SK-N-SH (cell line): ENCODE measurements at regions not wholly inside any gene's neighbourhood (a gene's known extent, or its start where the extent isn't known, plus 50 kb on each side); places are given as distances from the start of the nearest gene placed in this dataset.

Source experiments
- CTCF ChIA-PET: fragments of 300-600, 350-600 bp; formaldehyde crosslinking; extraction: SDS; loops from one replicate; lab custom pipeline; 2021; lab: Yijun Ruan, JAX
- POLR2A ChIA-PET: fragments of 350-600 bp; sonication (Branson Sonifier 250); formaldehyde crosslinking; extraction: SDS; loops from one replicate; lab custom pipeline; 2020; ENCODE audit warnings: antibody characterized with exemption, inconsistent platforms; lab: Yijun Ruan, JAX
- DNase-seq: peaks from one replicate; pipeline ENCODE4 v3.0.0; 2012
- H2AFZ ChIP-seq: fragments of 200-600 bp; sonication (generic); 2 replicates; pipeline ENCODE4 v1.8.1; 2016; ENCODE audit warnings: antibody characterized with exemption, mild to moderate bottlenecking, low read depth
- H3F3A ChIP-seq: fragments of 200-600 bp; sonication (generic); replicated peaks from 2 replicates; pipeline ENCODE3; 2016; ENCODE audit warnings: antibody characterized with exemption, mild to moderate bottlenecking; ENCODE audit not compliant: insufficient read depth
- H3K27ac ChIP-seq, 2 experiments: fragments of 200-500 bp in 1 of 2; fragments of 200-600 bp in 1 of 2; sonication (Bioruptor generic) in 1 of 2; sonication (generic), shearing (Covaris generic) in 1 of 2; 2 replicates each; pipeline versions ENCODE4 v1.5.1 to v1.6.1; 2014 to 2016; ENCODE audit warnings: low read depth in 2 of 2, inconsistent platforms in 1 of 2, low read length in 1 of 2, mild to moderate bottlenecking in 1 of 2, mixed read lengths in 1 of 2
- H3K27me3 ChIP-seq: fragments of 200-600 bp; sonication (generic), shearing (Covaris generic); 2 replicates; pipeline ENCODE4 v1.6.1; 2016; ENCODE audit warnings: mixed run types; ENCODE audit not compliant: insufficient read depth
- H3K36me3 ChIP-seq, 2 experiments: fragments of 200-500 bp in 1 of 2; fragments of 200-600 bp in 1 of 2; sonication (Bioruptor generic) in 1 of 2; sonication (generic) in 1 of 2; replicated peaks in 1 of 2; 2 replicates each; pipeline versions ENCODE3 to v1.5.1; 2014 to 2016; ENCODE audit warnings: low read length in 1 of 2, mild to moderate bottlenecking in 1 of 2; ENCODE audit not compliant: insufficient read depth in 2 of 2, control insufficient read depth in 1 of 2
- H3K4me1 ChIP-seq, 2 experiments: fragments of 200-500 bp in 1 of 2; fragments of 200-600 bp in 1 of 2; sonication (Bioruptor generic) in 1 of 2; sonication (generic), shearing (Covaris generic) in 1 of 2; 2 replicates each; pipeline versions ENCODE4 v1.5.1 to v1.6.1; 2014 to 2016; ENCODE audit warnings: low read depth in 1 of 2, low read length in 1 of 2, mixed run types in 1 of 2; ENCODE audit not compliant: insufficient read depth in 2 of 2, control insufficient read depth in 1 of 2
- H3K4me2 ChIP-seq: fragments of 200-600 bp; sonication (generic), shearing (Covaris generic); 2 replicates; pipeline ENCODE4 v1.6.1; 2017; ENCODE audit warnings: mixed run types
- H3K4me3 ChIP-seq, 2 experiments: fragments of 200-500 bp in 1 of 2; fragments of 200-600 bp in 1 of 2; sonication (Bioruptor generic) in 1 of 2; sonication (generic), shearing (Covaris generic) in 1 of 2; 2 replicates each; pipeline versions ENCODE4 v1.5.1 to v1.8.1; 2014 to 2016; ENCODE audit warnings: low read depth in 2 of 2, inconsistent platforms in 1 of 2, low read length in 1 of 2, mild to moderate bottlenecking in 1 of 2, mixed read lengths in 1 of 2, moderate library complexity in 1 of 2
- H3K79me2 ChIP-seq: fragments of 200-600 bp; sonication (generic); 2 replicates; pipeline ENCODE4 v1.8.1; 2017; ENCODE audit warnings: mild to moderate bottlenecking; ENCODE audit not compliant: insufficient read depth
- H3K9ac ChIP-seq: fragments of 200-600 bp; sonication (generic); 2 replicates; pipeline ENCODE4 v1.6.1; 2017; ENCODE audit warnings: mixed run types
- H3K9me2 ChIP-seq: fragments of 200-600 bp; sonication (generic); 2 replicates; pipeline ENCODE4 v1.6.1; 2017; ENCODE audit warnings: mixed run types
- H3K9me3 ChIP-seq: fragments of 200-600 bp; sonication (generic); 2 replicates; pipeline ENCODE4 v1.6.1; 2017; ENCODE audit warnings: mixed run types, mild to moderate bottlenecking, moderate library complexity
- H4K20me1 ChIP-seq: fragments of 200-600 bp; sonication (generic); 2 replicates; pipeline ENCODE4 v1.6.1; 2017; ENCODE audit warnings: mild to moderate bottlenecking, mixed run types; ENCODE audit not compliant: insufficient read depth
- CTCF ChIP-seq: fragments of 200-600 bp; sonication (generic); IDR thresholded peaks from 2 replicates; pipeline ENCODE4 v1.6.1; 2017; ENCODE audit warnings: antibody characterized with exemption, mild to moderate bottlenecking, moderate library complexity
- ELF1 ChIP-seq: IDR thresholded peaks from 2 replicates; pipeline ENCODE4 v1.4.0; 2012
- EP300 ChIP-seq, 2 experiments: IDR thresholded peaks; 2 replicates each; pipeline versions ENCODE4 v1.4.0 to v1.6.1; 2012; ENCODE audit warnings: borderline replicate concordance in 1 of 2, low read depth in 1 of 2, low read length in 1 of 2
- FOSL2 ChIP-seq: IDR thresholded peaks from 2 replicates; pipeline ENCODE4 v1.4.0; 2012; ENCODE audit warnings: low read depth, mild to moderate bottlenecking, moderate library complexity, borderline replicate concordance
- JUND ChIP-seq: IDR thresholded peaks from 2 replicates; pipeline ENCODE4 v1.4.0; 2012
- MXI1 ChIP-seq: IDR thresholded peaks from 2 replicates; pipeline ENCODE4 v1.6.1; 2012; ENCODE audit warnings: mild to moderate bottlenecking, low read depth, low read length, improper control_type of control experiment
- NFIC ChIP-seq: IDR thresholded peaks from 2 replicates; pipeline ENCODE4 v1.4.0; 2012; ENCODE audit warnings: borderline replicate concordance
- RFX5 ChIP-seq: IDR thresholded peaks from 2 replicates; pipeline ENCODE4 v1.6.1; 2012; ENCODE audit warnings: mild to moderate bottlenecking, improper control_type of control experiment, low read length
- RXRA ChIP-seq: IDR thresholded peaks from 2 replicates; pipeline ENCODE4 v1.4.0; 2012; ENCODE audit warnings: low read depth, mild to moderate bottlenecking, borderline replicate concordance
- SIN3A ChIP-seq: IDR thresholded peaks from 2 replicates; pipeline ENCODE4 v1.6.1; 2012; ENCODE audit warnings: low read depth, mild to moderate bottlenecking, low read length, moderate library complexity, borderline replicate concordance
- SMC3 ChIP-seq: IDR thresholded peaks from 2 replicates; pipeline ENCODE4 v1.6.1; 2012; ENCODE audit warnings: low read depth, low read length, improper control_type of control experiment
- TAF1 ChIP-seq: IDR thresholded peaks from 2 replicates; pipeline ENCODE4 v1.6.1; 2012; ENCODE audit warnings: low read depth, mild to moderate bottlenecking, low read length, moderate library complexity, borderline replicate concordance
- USF1 ChIP-seq: IDR thresholded peaks from 2 replicates; pipeline ENCODE4 v1.4.0; 2012; ENCODE audit warnings: low read depth, borderline replicate concordance
- WGBS: methylation state at CpG from one replicate; pipeline ENCODE4 v1.1.6; 2017; ENCODE audit warnings: low lambda C conversion rate; 5-methylcytosine and 5-hydroxymethylcytosine counted together
- TF ChIP-seq, protein P1 (sequence below): fragments of 150-350 bp; IDR thresholded peaks from 2 replicates; pipeline ENCODE4 v1.6.1; 2016; ENCODE audit warnings: mild to moderate bottlenecking, low read depth, low read length
- TF ChIP-seq, protein P2 (sequence below): IDR thresholded peaks from 2 replicates; pipeline ENCODE4; 2012

GRCh38 chr4:168019921-168020320 is 72.4 kb upstream of the ANXA10 start:
- POLR2A ChIA-PET = no interaction called here
- Histone ChIP-seq H3K27me3 (no peaks in the 10 kb centered on the region), H3K9me3 (no peaks in the 10 kb centered on the region), H3F3A (no peaks in the 10 kb centered on the region), H3K4me2 (no peak overlapping the region), H4K20me1 (no peaks in the 10 kb centered on the region), H3K4me1 (no peaks in the 10 kb centered on the region), H3K36me3 (no peaks in the 10 kb centered on the region), H3K9me2 (no peaks in the 10 kb centered on the region), H3K79me2 (no peaks in the 10 kb centered on the region), H3K9ac (no peak overlapping the region), H3K27ac (no peak overlapping the region), H2AFZ (no peak overlapping the region), H3K4me3 (no peak overlapping the region)
- no peak for TF ChIP-seq RFX5
- DNase-seq = no peak
- 38% methylated on average over 2 of the region's 2 CpGs for WGBS
- CTCF ChIA-PET = no interaction called here

GRCh38 chr4:168021666-168022065 is 70.7 kb upstream of the ANXA10 start:
- H3K36me3 ChIP-seq = no peaks in the 10 kb centered on the region
- no peak overlapping the region for H3K4me2 ChIP-seq
- H3K27me3 ChIP-seq = no peaks in the 10 kb centered on the region
- WGBS = 0% methylated on average over 1 of the region's 1 CpG
- no peak overlapping the region for H3K4me3 ChIP-seq
- no peak overlapping the region for H3K9ac ChIP-seq
- no peaks in the 10 kb centered on the region for H3K79me2 ChIP-seq
- H3K9me2 ChIP-seq = no peaks in the 10 kb centered on the region
- H3K4me1 ChIP-seq = no peaks in the 10 kb centered on the region
- DNase-seq = no peak
- H3F3A ChIP-seq = no peaks in the 10 kb centered on the region
- TF ChIP-seq USF1 (no peak), TAF1 (no peak), CTCF (no peak), JUND (no peak), NFIC (no peak), EP300 (IDR thresholded peaks at IDR 0.05; ENCODE audit: borderline replicate concordance in 1 of 2, low read depth in 1 of 2, low read length in 1 of 2) (no peak), RFX5 (no peak), RXRA (no peak), SIN3A (no peak), SMC3 (no peak), ELF1 (no peak), FOSL2 (no peak), MXI1 (no peak)
- TF ChIP-seq, protein P1, sequence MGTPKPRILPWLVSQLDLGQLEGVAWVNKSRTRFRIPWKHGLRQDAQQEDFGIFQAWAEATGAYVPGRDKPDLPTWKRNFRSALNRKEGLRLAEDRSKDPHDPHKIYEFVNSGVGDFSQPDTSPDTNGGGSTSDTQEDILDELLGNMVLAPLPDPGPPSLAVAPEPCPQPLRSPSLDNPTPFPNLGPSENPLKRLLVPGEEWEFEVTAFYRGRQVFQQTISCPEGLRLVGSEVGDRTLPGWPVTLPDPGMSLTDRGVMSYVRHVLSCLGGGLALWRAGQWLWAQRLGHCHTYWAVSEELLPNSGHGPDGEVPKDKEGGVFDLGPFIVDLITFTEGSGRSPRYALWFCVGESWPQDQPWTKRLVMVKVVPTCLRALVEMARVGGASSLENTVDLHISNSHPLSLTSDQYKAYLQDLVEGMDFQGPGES = no peak
- TF ChIP-seq, protein P2, sequence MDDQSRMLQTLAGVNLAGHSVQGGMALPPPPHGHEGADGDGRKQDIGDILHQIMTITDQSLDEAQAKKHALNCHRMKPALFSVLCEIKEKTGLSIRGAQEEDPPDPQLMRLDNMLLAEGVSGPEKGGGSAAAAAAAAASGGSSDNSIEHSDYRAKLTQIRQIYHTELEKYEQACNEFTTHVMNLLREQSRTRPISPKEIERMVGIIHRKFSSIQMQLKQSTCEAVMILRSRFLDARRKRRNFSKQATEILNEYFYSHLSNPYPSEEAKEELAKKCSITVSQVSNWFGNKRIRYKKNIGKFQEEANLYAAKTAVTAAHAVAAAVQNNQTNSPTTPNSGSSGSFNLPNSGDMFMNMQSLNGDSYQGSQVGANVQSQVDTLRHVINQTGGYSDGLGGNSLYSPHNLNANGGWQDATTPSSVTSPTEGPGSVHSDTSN = no peak
- H3K27ac ChIP-seq = no peak overlapping the region
- ChIA-PET POLR2A (no interaction called here), CTCF (interaction anchor here (0.5 kb wide), 1 partner anchor 20 kb away, joined by 3 read pairs; no protein-coding TSS in a partner anchor)
- no peaks in the 10 kb centered on the region for H3K9me3 ChIP-seq
- H2AFZ ChIP-seq = no peak overlapping the region
- H4K20me1 ChIP-seq = no peaks in the 10 kb centered on the region
